ENCODE measurements at regions not wholly inside any gene's neighbourhood (a gene's known extent, or its start where the extent isn't known, plus 50 kb on each side); places are given as distances from the start of the nearest gene placed in this dataset.

DNA sequence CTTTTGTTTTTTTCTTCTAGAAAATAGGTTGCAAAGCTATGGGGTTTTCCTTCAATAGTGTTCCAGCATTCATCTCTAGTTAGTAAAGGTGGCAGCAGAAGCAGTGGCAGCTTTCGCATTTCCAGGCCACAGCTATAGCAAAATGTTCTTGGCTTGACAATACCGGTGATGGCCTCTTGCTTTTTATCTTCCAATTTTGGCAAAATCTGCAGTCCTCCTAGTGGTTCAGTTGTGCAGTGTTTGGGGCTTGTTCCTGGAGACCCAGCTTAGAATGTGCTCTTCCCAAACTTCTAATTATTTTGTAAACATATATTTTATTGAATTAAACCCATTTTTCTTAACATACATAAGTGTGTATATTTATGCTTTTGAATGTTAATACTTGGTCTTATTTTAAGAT, 370.6 kb upstream of the MAN1A1 start:
- H3K4ac ChIP-seq (ENCODE audit: low read depth, low read length): no peak overlapping the region
- no peak overlapping the region for H4K8ac ChIP-seq (replicated peaks; ENCODE audit: insufficient read length, low read depth, low read length)
- H2BK12ac ChIP-seq (ENCODE audit: insufficient read length, low read depth, low read length): no peak overlapping the region
- H4K20me1 ChIP-seq (ENCODE audit: control insufficient read depth, insufficient read depth, insufficient read length): no peaks in the 10 kb centered on the region
- H2BK5ac ChIP-seq (ENCODE audit: insufficient read length, low read length): no peak overlapping the region
- DNase-seq: no peak
- H3K14ac ChIP-seq (ENCODE audit: insufficient read depth, low read length): no peak overlapping the region
- no peak overlapping the region for H3K56ac ChIP-seq (ENCODE audit: insufficient read length, low read depth, low read length)
- H3K27ac ChIP-seq (ENCODE audit: insufficient read length, low read depth, low read length): no peak overlapping the region
- no peaks in the 10 kb centered on the region for H3K79me2 ChIP-seq (ENCODE audit: insufficient read depth, low read length)
- no peak overlapping the region for H3K4me3 Mint-ChIP-seq
- no peak overlapping the region for H3K23ac ChIP-seq (ENCODE audit: insufficient read length, low read depth, low read length)
- peaks cover 30% of the 10 kb centered on the region for H3K27me3 Mint-ChIP-seq (ENCODE audit: low read depth)
- no peaks in the 10 kb centered on the region; the same call in 1 of the 2 replicates for H3K27me3 ChIP-seq (ENCODE audit: insufficient read depth, low read length)
- H3K23me2 ChIP-seq (ENCODE audit: insufficient read length, low read depth, low read length, poor library complexity, severe bottlenecking): no peaks in the 10 kb centered on the region
- no peaks in the 10 kb centered on the region for H3K79me1 ChIP-seq (ENCODE audit: insufficient read depth, low read depth, low read length, poor library complexity, severe bottlenecking)
- H2AFZ ChIP-seq (ENCODE audit: low read length): no peak overlapping the region
- H3K27ac Mint-ChIP-seq: no peak overlapping the region
- H3K36me3 Mint-ChIP-seq (ENCODE audit: insufficient read depth in 1 of 3, low read depth in 3 of 3): no peaks in the 10 kb centered on the region
- H3K4me1 ChIP-seq (ENCODE audit: insufficient read depth, low read length): no peaks in the 10 kb centered on the region; the same call in 1 of the 2 replicates
- no peak overlapping the region for H2AK5ac ChIP-seq (ENCODE audit: insufficient read length, low read length)
- no peak overlapping the region for H4K91ac ChIP-seq (ENCODE audit: insufficient read length, low read depth, low read length)
- WGBS (ENCODE audit: extremely low coverage, insufficient read length, low lambda C conversion rate): no CpG with 5 or more reads among the region's 2 CpGs
- no peak overlapping the region for H2BK15ac ChIP-seq (ENCODE audit: low read depth, low read length)
- H3K4me1 Mint-ChIP-seq: peaks cover 8 to 12% of the 10 kb centered on the region in 2 experiments
- H2BK20ac ChIP-seq (ENCODE audit: low read depth, low read length, poor library complexity, severe bottlenecking): no peak overlapping the region
- no peak overlapping the region for H4K5ac ChIP-seq (ENCODE audit: insufficient read length, low read depth, low read length)
- no peak overlapping the region for H2BK120ac ChIP-seq (ENCODE audit: low read depth, low read length, poor library complexity, severe bottlenecking)
- no peak overlapping the region for H3K9ac ChIP-seq (ENCODE audit: extremely low read depth, insufficient read length, low read length)
- TF ChIP-seq, protein P1, sequence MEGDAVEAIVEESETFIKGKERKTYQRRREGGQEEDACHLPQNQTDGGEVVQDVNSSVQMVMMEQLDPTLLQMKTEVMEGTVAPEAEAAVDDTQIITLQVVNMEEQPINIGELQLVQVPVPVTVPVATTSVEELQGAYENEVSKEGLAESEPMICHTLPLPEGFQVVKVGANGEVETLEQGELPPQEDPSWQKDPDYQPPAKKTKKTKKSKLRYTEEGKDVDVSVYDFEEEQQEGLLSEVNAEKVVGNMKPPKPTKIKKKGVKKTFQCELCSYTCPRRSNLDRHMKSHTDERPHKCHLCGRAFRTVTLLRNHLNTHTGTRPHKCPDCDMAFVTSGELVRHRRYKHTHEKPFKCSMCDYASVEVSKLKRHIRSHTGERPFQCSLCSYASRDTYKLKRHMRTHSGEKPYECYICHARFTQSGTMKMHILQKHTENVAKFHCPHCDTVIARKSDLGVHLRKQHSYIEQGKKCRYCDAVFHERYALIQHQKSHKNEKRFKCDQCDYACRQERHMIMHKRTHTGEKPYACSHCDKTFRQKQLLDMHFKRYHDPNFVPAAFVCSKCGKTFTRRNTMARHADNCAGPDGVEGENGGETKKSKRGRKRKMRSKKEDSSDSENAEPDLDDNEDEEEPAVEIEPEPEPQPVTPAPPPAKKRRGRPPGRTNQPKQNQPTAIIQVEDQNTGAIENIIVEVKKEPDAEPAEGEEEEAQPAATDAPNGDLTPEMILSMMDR (conservative IDR thresholded peaks at IDR 0.05): peak; percentile 50; the same call in 2 of the 3 replicates
- H3K18ac ChIP-seq (ENCODE audit: insufficient read length, low read depth, low read length): no peak overlapping the region
- H3K4me2 ChIP-seq (ENCODE audit: insufficient read depth, insufficient read length, low read length): no peak overlapping the region
- no peaks in the 10 kb centered on the region; a peak in 1 of 5 replicates for H3K9me3 Mint-ChIP-seq
- H3T11ph ChIP-seq (ENCODE audit: low read length): no peak overlapping the region
- no peaks in the 10 kb centered on the region for H3K9me3 ChIP-seq (ENCODE audit: control insufficient read depth, low read depth, low read length)

Data from H9 (cell line).